ENCODE measurements at regions not wholly inside any gene's neighbourhood (a gene's known extent, or its start where the extent isn't known, plus 50 kb on each side); places are given as distances from the start of the nearest gene placed in this dataset.

DNA sequence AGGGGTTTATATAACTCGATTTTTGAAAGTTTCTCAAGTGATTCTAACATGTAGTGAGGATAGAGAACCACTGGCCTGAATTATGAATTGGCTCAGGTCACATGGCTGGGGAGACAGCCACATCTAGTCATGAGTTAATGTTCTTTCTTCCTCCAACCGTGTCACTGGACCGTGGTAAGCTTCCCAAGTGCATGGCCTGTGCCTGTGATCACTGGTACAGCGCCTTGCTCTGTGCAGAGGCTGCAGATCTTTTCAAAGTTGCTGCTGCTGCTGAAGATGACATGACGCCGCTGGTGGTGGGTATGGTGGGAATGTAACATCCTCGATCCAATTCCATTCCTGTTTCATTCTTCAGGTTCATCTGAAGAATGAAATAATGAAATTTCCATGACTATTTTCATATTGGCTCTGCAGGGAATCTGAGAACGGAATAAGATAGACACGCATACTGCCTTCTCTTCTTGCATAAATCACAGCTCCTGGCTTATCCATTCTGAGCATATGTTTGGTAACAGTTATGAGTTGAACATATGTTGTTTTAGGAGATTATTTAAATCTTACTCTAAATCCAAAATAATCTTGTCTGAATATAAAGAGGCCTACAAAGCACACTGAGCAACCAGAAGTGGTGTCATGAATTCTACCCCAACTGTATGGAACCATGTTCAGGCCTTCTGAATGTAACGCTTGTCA is 100.5 kb upstream of the THSD7B start:
- H3K4me1 Mint-ChIP-seq: no peaks in the 10 kb centered on the region
- DNase-seq: no peak
- H3K27me3 Mint-ChIP-seq: peaks cover 3 to 4% of the 10 kb centered on the region in 2 donors
- H3K4me1 ChIP-seq (ENCODE audit: insufficient read depth, low read length): no peaks in the 10 kb centered on the region
- no peak overlapping the region for H3K4me3 ChIP-seq (ENCODE audit: low read length)
- ChIA-PET CTCF (no interaction called here), POLR2A (no interaction called here)
- H3K27ac Mint-ChIP-seq: no peak overlapping the region
- H3K4me3 Mint-ChIP-seq: no peak overlapping the region
- H3K36me3 Mint-ChIP-seq: no peaks in the 10 kb centered on the region
- H3K9me3 ChIP-seq (ENCODE audit: low read length): no peaks in the 10 kb centered on the region
- no peaks in the 10 kb centered on the region for H3K36me3 ChIP-seq (ENCODE audit: insufficient read depth, low read length)
- no peak overlapping the region for H3K27ac ChIP-seq (ENCODE audit: low read depth, low read length)
- no peaks in the 10 kb centered on the region for H3K27me3 ChIP-seq (ENCODE audit: insufficient read depth, low read length, poor library complexity, severe bottlenecking)
- peaks cover 0 to 2% (median 0%) of the 10 kb centered on the region in 5 donors for H3K9me3 Mint-ChIP-seq

DNA sequence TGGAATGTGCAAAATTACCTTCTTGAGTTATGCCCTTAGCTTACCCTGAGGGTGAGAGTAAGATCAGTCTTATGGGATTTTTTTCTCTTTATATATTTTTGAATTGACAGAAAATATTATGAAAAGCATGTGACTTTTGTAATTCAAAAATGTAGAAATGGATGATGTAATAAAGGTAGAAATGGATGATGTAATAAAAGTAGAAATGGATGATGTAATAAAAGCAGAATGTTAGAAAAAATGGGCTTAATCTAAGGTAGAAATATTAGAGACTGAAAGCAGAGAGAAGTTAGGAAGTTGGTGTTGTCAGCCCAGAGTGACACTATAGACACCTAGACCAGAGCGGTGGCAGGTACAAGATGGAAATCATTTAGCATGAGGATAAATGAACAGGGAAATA is 107.1 kb upstream of the THSD7B start:
- Histone ChIP-seq H3K4me3 (ENCODE audit: low read length) (no peak overlapping the region), H3K27ac (ENCODE audit: low read depth, low read length) (no peak overlapping the region), H3K27me3 (ENCODE audit: insufficient read depth, low read length, poor library complexity, severe bottlenecking) (no peaks in the 10 kb centered on the region), H3K4me1 (ENCODE audit: insufficient read depth, low read length) (no peaks in the 10 kb centered on the region), H3K9me3 (ENCODE audit: low read length) (no peaks in the 10 kb centered on the region), H3K36me3 (ENCODE audit: insufficient read depth, low read length) (no peaks in the 10 kb centered on the region)
- H3K27me3 Mint-ChIP-seq: peaks cover 7 to 12% of the 10 kb centered on the region in 2 donors
- ChIA-PET CTCF (no interaction called here), POLR2A (no interaction called here)
- H3K4me3 Mint-ChIP-seq: no peak overlapping the region
- peaks cover 0 to 4% (median 0%) of the 10 kb centered on the region in 5 donors for H3K9me3 Mint-ChIP-seq
- H3K4me1 Mint-ChIP-seq: no peaks in the 10 kb centered on the region
- H3K27ac Mint-ChIP-seq: no peak overlapping the region
- no peaks in the 10 kb centered on the region for H3K36me3 Mint-ChIP-seq
- no peak for DNase-seq

DNA sequence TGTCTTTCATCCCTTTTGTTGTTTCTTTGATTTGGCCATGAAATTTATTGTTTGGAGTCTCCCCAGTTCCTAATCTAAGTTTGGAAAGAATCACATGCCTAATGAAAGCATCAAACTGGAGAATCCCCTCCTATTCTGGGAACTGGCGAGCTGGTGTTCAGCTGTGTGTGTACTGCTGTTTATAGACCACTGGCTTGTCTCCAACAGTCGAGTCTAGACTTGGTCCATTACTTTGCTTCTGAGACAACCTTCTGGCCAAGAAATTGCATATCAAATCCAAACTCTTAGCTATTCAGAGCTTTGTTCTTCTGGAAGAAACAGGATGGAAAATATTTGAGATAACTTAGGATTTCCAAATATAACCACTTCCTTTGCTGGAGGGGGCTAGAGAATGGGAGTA is 111.5 kb upstream of the THSD7B start:
- H3K4me3 Mint-ChIP-seq: no peak overlapping the region
- H3K36me3 ChIP-seq (ENCODE audit: insufficient read depth, low read length): no peaks in the 10 kb centered on the region
- H3K4me3 ChIP-seq (ENCODE audit: low read length): no peak overlapping the region
- H3K27ac Mint-ChIP-seq: no peak overlapping the region
- no peak overlapping the region for H3K27ac ChIP-seq (ENCODE audit: low read depth, low read length)
- no peaks in the 10 kb centered on the region for H3K36me3 Mint-ChIP-seq
- DNase-seq: no peak
- H3K27me3 ChIP-seq (ENCODE audit: insufficient read depth, low read length, poor library complexity, severe bottlenecking): no peaks in the 10 kb centered on the region
- peaks cover 0 to 11% of the 10 kb centered on the region in 2 donors for H3K27me3 Mint-ChIP-seq
- H3K4me1 ChIP-seq (ENCODE audit: insufficient read depth, low read length): no peaks in the 10 kb centered on the region
- no peaks in the 10 kb centered on the region for H3K9me3 ChIP-seq (ENCODE audit: low read length)
- CTCF ChIA-PET: no interaction called here
- H3K9me3 Mint-ChIP-seq: peaks cover 0 to 5% (median 0%) of the 10 kb centered on the region in 5 donors
- no peaks in the 10 kb centered on the region for H3K4me1 Mint-ChIP-seq
- POLR2A ChIA-PET: no interaction called here

DNA sequence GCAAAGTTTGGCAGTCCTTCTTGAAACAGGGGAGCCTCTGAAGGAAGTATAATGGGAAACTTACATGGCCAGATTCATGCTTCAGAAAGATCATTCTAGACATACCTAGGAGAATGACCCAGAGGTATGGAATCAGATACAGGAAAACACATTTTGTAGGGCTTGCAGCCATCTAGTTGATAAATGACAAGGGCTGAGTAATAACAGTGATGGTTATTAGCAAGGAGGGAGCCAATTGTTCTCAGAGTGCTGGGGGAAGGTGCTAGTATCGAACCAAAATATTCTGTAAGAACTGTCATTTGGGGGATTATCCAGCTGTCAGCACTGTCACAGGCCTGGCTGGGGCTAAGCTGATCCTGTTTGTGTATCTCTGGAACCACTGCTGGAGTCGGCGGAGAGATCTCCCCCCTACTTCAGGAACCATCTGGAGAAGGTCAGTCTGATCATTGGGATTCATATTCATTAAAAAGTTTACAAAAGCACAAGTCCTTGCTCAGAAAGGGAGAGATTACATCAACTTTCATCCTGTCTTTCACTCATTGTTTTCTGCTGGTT is 113.8 kb upstream of the THSD7B start:
- peaks cover 1 to 15% of the 10 kb centered on the region in 2 donors for H3K27me3 Mint-ChIP-seq
- no peak overlapping the region for H3K27ac Mint-ChIP-seq
- Histone ChIP-seq H3K9me3 (ENCODE audit: low read length) (no peaks in the 10 kb centered on the region), H3K27ac (ENCODE audit: low read depth, low read length) (no peak overlapping the region), H3K36me3 (ENCODE audit: insufficient read depth, low read length) (no peaks in the 10 kb centered on the region), H3K4me3 (ENCODE audit: low read length) (no peak overlapping the region), H3K27me3 (ENCODE audit: insufficient read depth, low read length, poor library complexity, severe bottlenecking) (no peaks in the 10 kb centered on the region), H3K4me1 (ENCODE audit: insufficient read depth, low read length) (no peaks in the 10 kb centered on the region)
- no peaks in the 10 kb centered on the region for H3K36me3 Mint-ChIP-seq
- no peaks in the 10 kb centered on the region for H3K4me1 Mint-ChIP-seq
- ChIA-PET POLR2A (no interaction called here), CTCF (no interaction called here)
- DNase-seq: no peak
- no peak overlapping the region for H3K4me3 Mint-ChIP-seq
- H3K9me3 Mint-ChIP-seq: peaks cover 0 to 2% (median 0%) of the 10 kb centered on the region in 5 donors

DNA sequence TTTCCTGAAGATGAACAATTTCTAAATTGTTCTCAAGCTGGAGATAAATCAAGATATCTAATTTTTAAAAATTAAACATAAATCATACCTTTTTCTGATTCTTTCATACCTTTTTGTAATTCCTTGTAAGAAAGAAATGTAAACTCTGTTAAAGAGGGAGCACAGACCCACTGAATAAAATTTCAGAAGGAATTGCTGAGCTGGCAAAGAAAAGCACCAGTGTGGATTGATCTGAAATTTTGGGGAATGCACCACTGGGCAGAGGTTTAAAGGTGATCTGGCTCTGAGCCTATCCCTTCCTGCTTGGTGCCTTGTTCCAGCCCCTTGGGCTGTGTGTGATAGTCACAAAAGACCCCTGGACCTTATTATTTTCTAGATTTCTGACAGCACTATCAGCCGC is 118.3 kb upstream of the THSD7B start:
- no peak overlapping the region for H3K4me3 ChIP-seq (ENCODE audit: low read length)
- no peaks in the 10 kb centered on the region for H3K36me3 Mint-ChIP-seq
- no peaks in the 10 kb centered on the region for H3K9me3 ChIP-seq (ENCODE audit: low read length)
- H3K27me3 Mint-ChIP-seq: peaks cover 1 to 4% of the 10 kb centered on the region in 2 donors
- no peak overlapping the region for H3K27ac ChIP-seq (ENCODE audit: low read depth, low read length)
- no peak overlapping the region for H3K4me3 Mint-ChIP-seq
- ChIA-PET CTCF (no interaction called here), POLR2A (no interaction called here)
- H3K36me3 ChIP-seq (ENCODE audit: insufficient read depth, low read length): no peaks in the 10 kb centered on the region
- H3K4me1 ChIP-seq (ENCODE audit: insufficient read depth, low read length): no peaks in the 10 kb centered on the region
- no peaks in the 10 kb centered on the region for H3K4me1 Mint-ChIP-seq
- no peaks in the 10 kb centered on the region for H3K27me3 ChIP-seq (ENCODE audit: insufficient read depth, low read length, poor library complexity, severe bottlenecking)
- no peak overlapping the region for H3K27ac Mint-ChIP-seq
- DNase-seq: no peak
- peaks cover 0 to 2% (median 0%) of the 10 kb centered on the region in 5 donors for H3K9me3 Mint-ChIP-seq

DNA sequence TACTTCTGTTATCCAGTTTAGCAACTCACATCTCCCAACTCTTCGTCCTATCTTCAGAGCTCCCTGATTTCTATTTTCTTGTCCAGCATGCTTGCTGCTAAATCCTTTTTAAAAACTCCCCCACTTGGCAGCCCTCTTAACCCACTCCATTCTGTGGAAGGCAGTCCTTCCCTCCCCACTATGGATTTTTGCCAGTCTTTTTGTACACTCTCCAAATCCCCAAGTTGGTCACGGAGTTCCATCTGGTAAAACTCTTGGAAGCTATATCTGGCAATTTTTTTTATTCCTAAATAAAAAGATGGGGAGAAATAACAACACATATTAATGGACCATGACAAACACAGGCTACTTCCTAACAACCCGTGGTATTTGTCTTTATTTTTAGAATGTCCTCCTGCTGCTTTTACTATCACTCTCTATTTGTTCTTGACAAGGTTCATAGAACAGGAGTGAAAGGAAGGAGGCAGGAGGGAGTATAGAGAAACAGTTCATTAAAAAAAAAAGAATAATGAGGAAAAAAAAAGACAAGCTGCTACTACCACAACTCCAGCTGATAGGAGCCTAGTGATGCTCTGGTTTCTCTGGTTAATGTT is 120.0 kb upstream of the THSD7B start:
- Histone ChIP-seq H3K9me3 (ENCODE audit: low read length) (no peaks in the 10 kb centered on the region), H3K36me3 (ENCODE audit: insufficient read depth, low read length) (no peaks in the 10 kb centered on the region), H3K4me1 (ENCODE audit: insufficient read depth, low read length) (no peaks in the 10 kb centered on the region), H3K27me3 (ENCODE audit: insufficient read depth, low read length, poor library complexity, severe bottlenecking) (no peaks in the 10 kb centered on the region), H3K4me3 (ENCODE audit: low read length) (no peak overlapping the region), H3K27ac (ENCODE audit: low read depth, low read length) (no peak overlapping the region)
- Mint-ChIP-seq H3K4me3 (no peak overlapping the region), H3K36me3 (no peaks in the 10 kb centered on the region), H3K9me3 (peaks cover 0 to 2% (median 0%) of the 10 kb centered on the region in 5 donors), H3K4me1 (no peaks in the 10 kb centered on the region), H3K27ac (no peak overlapping the region), H3K27me3 (peaks cover 1 to 4% of the 10 kb centered on the region in 2 donors)
- POLR2A ChIA-PET: no interaction called here
- DNase-seq: no peak
- CTCF ChIA-PET: no interaction called here

DNA sequence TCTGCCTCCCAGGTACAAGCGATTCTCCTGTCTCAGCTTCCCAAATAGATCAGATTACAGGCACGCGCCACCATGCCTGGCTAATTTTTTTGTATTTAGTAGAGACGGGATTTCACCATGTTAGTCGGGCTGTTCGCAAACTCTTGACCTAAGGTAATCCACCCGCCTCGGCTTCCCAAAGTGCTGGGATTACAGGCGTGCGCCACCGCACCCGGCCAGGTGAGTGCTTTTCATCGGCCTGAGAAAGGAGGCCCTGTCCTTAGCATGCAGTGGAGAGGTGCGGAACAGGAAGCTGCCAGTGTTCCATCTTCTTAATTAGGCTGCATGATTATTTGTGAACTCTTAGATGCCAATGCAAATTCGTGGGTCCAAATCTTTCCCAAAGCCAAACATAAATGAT is 125.7 kb upstream of the THSD7B start:
- Mint-ChIP-seq H3K27me3 (no peaks in the 10 kb centered on the region), H3K27ac (no peak overlapping the region)
- POLR2A ChIA-PET: no interaction called here

DNA sequence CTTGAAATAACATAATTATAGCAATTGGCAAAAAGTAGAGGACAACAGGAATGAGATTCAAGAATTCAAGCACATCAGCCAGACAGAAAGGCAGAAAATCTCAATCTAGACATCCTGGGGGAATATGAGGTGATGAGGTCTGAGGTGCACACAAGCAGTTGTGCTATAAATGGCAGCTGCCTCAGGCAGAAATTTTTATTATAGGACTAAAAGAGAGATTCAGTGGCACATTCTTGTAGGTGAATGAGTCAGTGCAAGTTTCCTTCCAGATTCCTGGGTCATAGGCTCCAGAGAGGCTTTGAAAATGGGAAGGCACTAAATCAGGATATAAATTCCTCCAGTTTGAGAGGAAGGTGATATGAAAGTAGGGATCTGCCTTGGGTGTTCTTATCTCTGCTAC is 127.2 kb upstream of the THSD7B start:
- DNase-seq: no peak
- H3K4me3 ChIP-seq (ENCODE audit: low read length): no peak overlapping the region
- H3K4me1 ChIP-seq (ENCODE audit: insufficient read depth, low read length): no peaks in the 10 kb centered on the region
- ChIA-PET POLR2A (no interaction called here), CTCF (no interaction called here)
- Mint-ChIP-seq H3K36me3 (no peaks in the 10 kb centered on the region), H3K27ac (no peak overlapping the region), H3K4me3 (no peak overlapping the region), H3K9me3 (peaks cover 0 to 2% (median 0%) of the 10 kb centered on the region in 5 donors), H3K27me3 (no peaks in the 10 kb centered on the region), H3K4me1 (no peaks in the 10 kb centered on the region)
- H3K36me3 ChIP-seq (ENCODE audit: insufficient read depth, low read length): no peaks in the 10 kb centered on the region
- H3K9me3 ChIP-seq (ENCODE audit: low read length): no peaks in the 10 kb centered on the region
- no peak overlapping the region for H3K27ac ChIP-seq (ENCODE audit: low read depth, low read length)
- no peaks in the 10 kb centered on the region for H3K27me3 ChIP-seq (ENCODE audit: insufficient read depth, low read length, poor library complexity, severe bottlenecking)

More for the DNA sequence above, 125.7 kb upstream of the THSD7B start:
- Histone ChIP-seq H3K4me3 (ENCODE audit: low read length) (no peak overlapping the region), H3K27me3 (ENCODE audit: insufficient read depth, low read length, poor library complexity, severe bottlenecking) (no peaks in the 10 kb centered on the region), H3K9me3 (ENCODE audit: low read length) (no peaks in the 10 kb centered on the region), H3K4me1 (ENCODE audit: insufficient read depth, low read length) (no peaks in the 10 kb centered on the region), H3K36me3 (ENCODE audit: insufficient read depth, low read length) (no peaks in the 10 kb centered on the region), H3K27ac (ENCODE audit: low read depth, low read length) (no peak overlapping the region)
- H3K4me1 Mint-ChIP-seq: no peaks in the 10 kb centered on the region
- H3K9me3 Mint-ChIP-seq: peaks cover 0 to 4% (median 0%) of the 10 kb centered on the region in 5 donors
- no peak overlapping the region for H3K4me3 Mint-ChIP-seq
- CTCF ChIA-PET: no interaction called here
- H3K36me3 Mint-ChIP-seq: no peaks in the 10 kb centered on the region
- no peak for DNase-seq

Measured in CD8-positive, alpha-beta memory T cell (primary cell).